SK-N-SH treated with all-trans-retinoic acid at 6 μM for 48 hours (cell line): ENCODE measurements at regions not wholly inside any gene's neighbourhood (a gene's known extent, or its start where the extent isn't known, plus 50 kb on each side); places are given as distances from the start of the nearest gene placed in this dataset.

Experiments
- RARB ChIP-seq: fragments of 250-450 bp; sonication (Bioruptor Pico); IDR thresholded peaks from 2 replicates; pipeline ENCODE4 v1.8.0; 2021; ENCODE audit warnings: mild to moderate bottlenecking, moderate library complexity
- ZFP3 ChIP-seq: fragments of 250-450 bp; sonication (Bioruptor Pico); IDR thresholded peaks from 2 replicates; pipeline ENCODE4 v1.5.0; 2020; ENCODE audit warnings: mild to moderate bottlenecking, moderate library complexity
- ZNF70 ChIP-seq: fragments of 450-650 bp; formaldehyde crosslinking; IDR thresholded peaks from 2 replicates; pipeline ENCODE4 v1.5.0; 2020; ENCODE audit warnings: mild to moderate bottlenecking, moderate library complexity
- TF ChIP-seq, protein P1 (sequence below): fragments of 250-450 bp; sonication (Bioruptor Pico); IDR thresholded peaks from 2 replicates; pipeline ENCODE4 v1.8.0; 2020; ENCODE audit warnings: mild to moderate bottlenecking, moderate library complexity, borderline replicate concordance

GRCh38 chr20:57860576-57860975, 150.8 kb upstream of the PMEPA1 start:
- TF ChIP-seq RARB (CRISPR knock-in tag) (no peak), ZFP3 (CRISPR knock-in tag) (no peak), ZNF70 (CRISPR knock-in tag) (no peak)
- TF ChIP-seq, protein P1, sequence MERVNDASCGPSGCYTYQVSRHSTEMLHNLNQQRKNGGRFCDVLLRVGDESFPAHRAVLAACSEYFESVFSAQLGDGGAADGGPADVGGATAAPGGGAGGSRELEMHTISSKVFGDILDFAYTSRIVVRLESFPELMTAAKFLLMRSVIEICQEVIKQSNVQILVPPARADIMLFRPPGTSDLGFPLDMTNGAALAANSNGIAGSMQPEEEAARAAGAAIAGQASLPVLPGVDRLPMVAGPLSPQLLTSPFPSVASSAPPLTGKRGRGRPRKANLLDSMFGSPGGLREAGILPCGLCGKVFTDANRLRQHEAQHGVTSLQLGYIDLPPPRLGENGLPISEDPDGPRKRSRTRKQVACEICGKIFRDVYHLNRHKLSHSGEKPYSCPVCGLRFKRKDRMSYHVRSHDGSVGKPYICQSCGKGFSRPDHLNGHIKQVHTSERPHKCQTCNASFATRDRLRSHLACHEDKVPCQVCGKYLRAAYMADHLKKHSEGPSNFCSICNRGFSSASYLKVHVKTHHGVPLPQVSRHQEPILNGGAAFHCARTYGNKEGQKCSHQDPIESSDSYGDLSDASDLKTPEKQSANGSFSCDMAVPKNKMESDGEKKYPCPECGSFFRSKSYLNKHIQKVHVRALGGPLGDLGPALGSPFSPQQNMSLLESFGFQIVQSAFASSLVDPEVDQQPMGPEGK (CRISPR knock-in tag), result no peak
